H1 (cell line): ENCODE measurements at regions not wholly inside any gene's neighbourhood (a gene's known extent, or its start where the extent isn't known, plus 50 kb on each side); places are given as distances from the start of the nearest gene placed in this dataset.

Experiments
- CTCF ChIA-PET: fragments of 300-600 bp; sonication (Branson Sonifier 250); formaldehyde crosslinking; loops from one replicate; lab custom pipeline; 2021; ENCODE audit not compliant: partially characterized antibody; lab: Charles Lee
- POLR2A ChIA-PET: fragments of 300-600 bp; sonication (Branson Sonifier 250); formaldehyde crosslinking; loops from one replicate; lab custom pipeline; 2021; ENCODE audit warnings: inconsistent platforms; ENCODE audit not compliant: partially characterized antibody; lab: Charles Lee
- DNase-seq, 2 experiments: peaks; one replicate each; pipeline versions ENCODE4 v3.0.0 to v3.0.0-alpha.2; 2010 to 2022; ENCODE audit warnings: low spot score in 2 of 2, low read depth in 1 of 2, mixed read lengths in 1 of 2
- FAIRE-seq: peaks from 2 replicates; lab custom pipeline; 2011; peaks lifted over from hg19 to GRCh38; lab: Jason Lieb, UNC
- H2AFZ ChIP-seq: 2 replicates; pipeline ENCODE4 v1.8.1; 2012; ENCODE audit warnings: low read length, inconsistent platforms
- H2AK5ac ChIP-seq: 2 replicates; pipeline ENCODE4 v1.6.1; 2013; ENCODE audit warnings: low read depth, low read length
- H2BK120ac ChIP-seq: replicated peaks from 2 replicates; pipeline ENCODE3; 2013; ENCODE audit warnings: low read depth, low read length, inconsistent platforms
- H2BK12ac ChIP-seq: 2 replicates; pipeline ENCODE4 v1.6.1; 2013; ENCODE audit warnings: low read depth, low read length
- H2BK15ac ChIP-seq: 2 replicates; pipeline ENCODE4 v1.6.1; 2013; ENCODE audit warnings: low read length
- H2BK20ac ChIP-seq: 2 replicates; pipeline ENCODE4 v1.6.1; 2013; ENCODE audit warnings: low read length
- H2BK5ac ChIP-seq: 2 replicates; pipeline ENCODE4 v1.6.1; 2013; ENCODE audit warnings: low read depth, low read length
- H3K14ac ChIP-seq: 2 replicates; pipeline ENCODE4 v1.6.1; 2013; ENCODE audit warnings: inconsistent platforms; ENCODE audit not compliant: insufficient read length
- H3K18ac ChIP-seq: 2 replicates; pipeline ENCODE4 v1.6.1; 2013; ENCODE audit warnings: low read length; ENCODE audit errors: extremely low read depth
- H3K23ac ChIP-seq: 2 replicates; pipeline ENCODE4 v1.6.1; 2013; ENCODE audit warnings: inconsistent platforms; ENCODE audit not compliant: insufficient read length
- H3K23me2 ChIP-seq: 2 replicates; pipeline ENCODE4 v1.6.1; 2013; ENCODE audit warnings: low read depth, low read length
- H3K27ac ChIP-seq: 2 replicates; pipeline ENCODE4 v1.6.1; 2011; ENCODE audit warnings: low read depth, low read length, inconsistent platforms
- H3K27me3 ChIP-seq, 4 experiments: replicated peaks in 1 of 4; 1 replicate in 1 of 4; 2 replicates in 3 of 4; pipeline versions ENCODE4 v1.6.1 to v1.8.1; 2011 to 2013; ENCODE audit warnings: low read length in 3 of 4, mild to moderate bottlenecking in 3 of 4, inconsistent platforms in 2 of 4, mixed read lengths in 2 of 4, moderate library complexity in 1 of 4; ENCODE audit not compliant: control insufficient read depth in 3 of 4, insufficient read depth in 3 of 4; ENCODE audit errors: extremely low read depth in 1 of 4
- H3K36me3 ChIP-seq, 4 experiments: 2 replicates each; pipeline versions ENCODE4 v1.6.1 to v1.8.1; 2011 to 2013; ENCODE audit warnings: mild to moderate bottlenecking in 4 of 4, low read length in 3 of 4, moderate library complexity in 2 of 4, control low read depth in 1 of 4, inconsistent platforms in 1 of 4; ENCODE audit not compliant: insufficient read depth in 4 of 4, control insufficient read depth in 2 of 4
- H3K4ac ChIP-seq: replicated peaks from 2 replicates; pipeline ENCODE3; 2013; ENCODE audit warnings: low read length, low read depth, mixed read lengths, inconsistent platforms; ENCODE audit not compliant: insufficient read length
- H3K4me1 ChIP-seq, 4 experiments: replicated peaks in 1 of 4; 1 replicate in 1 of 4; 2 replicates in 3 of 4; pipeline versions ENCODE4 v1.6.1 to v1.8.1; 2011 to 2013; ENCODE audit warnings: low read length in 3 of 4, inconsistent platforms in 2 of 4, mixed read lengths in 1 of 4; ENCODE audit not compliant: insufficient read depth in 4 of 4, control insufficient read depth in 3 of 4
- H3K4me2 ChIP-seq, 2 experiments: 2 replicates each; pipeline versions ENCODE4 v1.6.1 to v1.8.1; 2011 to 2013; ENCODE audit warnings: low read depth in 2 of 2, low read length in 2 of 2, control low read depth in 1 of 2, inconsistent platforms in 1 of 2, mild to moderate bottlenecking in 1 of 2; ENCODE audit not compliant: insufficient read depth in 1 of 2
- H3K4me3 ChIP-seq, 4 experiments: fragments of 200-600, 300-600 bp in 1 of 4; sonication (generic), shearing (Covaris generic), sonication (Bioruptor Twin) in 1 of 4; 2 replicates each; pipeline versions ENCODE4 v1.5.1 to v1.8.1; 2011 to 2016; ENCODE audit warnings: low read length in 4 of 4, low read depth in 3 of 4, control low read depth in 2 of 4, inconsistent platforms in 2 of 4, mild to moderate bottlenecking in 2 of 4, mixed read lengths in 1 of 4, moderate library complexity in 1 of 4; ENCODE audit not compliant: insufficient read depth in 2 of 4; ENCODE audit errors: extremely low read depth in 1 of 4
- H3K56ac ChIP-seq: replicated peaks from 2 replicates; pipeline ENCODE3; 2013; ENCODE audit warnings: low read depth, mild to moderate bottlenecking, mixed read lengths, low read length, inconsistent platforms; ENCODE audit not compliant: insufficient read length
- H3K79me1 ChIP-seq: 2 replicates; pipeline ENCODE4 v1.6.1; 2013; ENCODE audit warnings: low read depth, low read length, control low read depth
- H3K79me2 ChIP-seq, 2 experiments: 2 replicates each; pipeline versions ENCODE4 v1.6.1 to v1.8.1; 2012 to 2013; ENCODE audit warnings: low read length in 2 of 2, mild to moderate bottlenecking in 2 of 2, inconsistent platforms in 1 of 2; ENCODE audit not compliant: insufficient read depth in 2 of 2, control insufficient read depth in 1 of 2
- H3K9ac ChIP-seq, 4 experiments: replicated peaks in 1 of 4; 1 replicate in 1 of 4; 2 replicates in 3 of 4; pipeline versions ENCODE4 v1.6.1 to v1.8.1; 2011 to 2013; ENCODE audit warnings: low read depth in 3 of 4, low read length in 3 of 4, control low read depth in 2 of 4, mild to moderate bottlenecking in 2 of 4, moderate library complexity in 2 of 4, inconsistent platforms in 1 of 4; ENCODE audit errors: extremely low read depth in 1 of 4
- H3K9me3 ChIP-seq, 2 experiments: 2 replicates each; pipeline versions ENCODE4 v1.6.1 to v1.8.1; 2012 to 2013; ENCODE audit warnings: mild to moderate bottlenecking in 2 of 2, moderate library complexity in 2 of 2, control low read depth in 1 of 2, inconsistent platforms in 1 of 2, low read depth in 1 of 2, low read length in 1 of 2, mixed read lengths in 1 of 2; ENCODE audit not compliant: insufficient read depth in 2 of 2
- H4K20me1 ChIP-seq, 2 experiments: replicated peaks in 1 of 2; 2 replicates each; pipeline versions ENCODE3 to v1.8.1; 2011 to 2013; ENCODE audit warnings: inconsistent platforms in 2 of 2, low read length in 2 of 2, mild to moderate bottlenecking in 1 of 2; ENCODE audit not compliant: insufficient read depth in 2 of 2, control insufficient read depth in 1 of 2
- H4K5ac ChIP-seq: 2 replicates; pipeline ENCODE4 v1.6.1; 2013; ENCODE audit warnings: low read length, low read depth, mixed read lengths, inconsistent platforms; ENCODE audit not compliant: insufficient read length
- H4K8ac ChIP-seq: 2 replicates; pipeline ENCODE4 v1.8.0; 2013; ENCODE audit warnings: mild to moderate bottlenecking, moderate library complexity, low read length, inconsistent platforms; ENCODE audit not compliant: insufficient read depth; ENCODE audit errors: extremely low read depth
- H4K91ac ChIP-seq: replicated peaks from 2 replicates; pipeline ENCODE3; 2013; ENCODE audit warnings: low read length, mixed read lengths, inconsistent platforms; ENCODE audit not compliant: insufficient read length
- BACH1 ChIP-seq: IDR thresholded peaks from 2 replicates; pipeline ENCODE4 v1.6.1; 2012; ENCODE audit warnings: low read length, improper control_type of control experiment
- BRCA1 ChIP-seq: IDR thresholded peaks from 2 replicates; pipeline ENCODE4 v1.6.1; 2012; ENCODE audit warnings: low read depth, low read length, improper control_type of control experiment
- CHD2 ChIP-seq: IDR thresholded peaks from 2 replicates; pipeline ENCODE4 v1.6.1; 2012; ENCODE audit warnings: low read length, improper control_type of control experiment
- CTBP2 ChIP-seq: IDR thresholded peaks from 2 replicates; pipeline ENCODE4 v1.7.0; 2011; ENCODE audit warnings: borderline replicate concordance, mild to moderate bottlenecking, moderate library complexity, mixed read lengths, low read length; ENCODE audit not compliant: insufficient read depth, insufficient read length
- EZH2 ChIP-seq: fragments of 200-600 bp; sonication (generic); IDR thresholded peaks from 2 replicates; pipeline ENCODE4 v1.7.1; 2012; ENCODE audit warnings: low read depth, mild to moderate bottlenecking, moderate library complexity, low read length, inconsistent platforms; ENCODE audit not compliant: severe bottlenecking
- JUND ChIP-seq: IDR thresholded peaks from 2 replicates; pipeline ENCODE4 v1.6.1; 2011; ENCODE audit warnings: mild to moderate bottlenecking, improper control_type of control experiment, low read length
- NRF1 ChIP-seq: IDR thresholded peaks from 2 replicates; pipeline ENCODE4 v1.6.1; 2011; ENCODE audit warnings: mild to moderate bottlenecking, low read depth, low read length, improper control_type of control experiment
- SIX5 ChIP-seq: IDR thresholded peaks from 2 replicates; pipeline ENCODE4 v1.6.1; 2011; ENCODE audit warnings: mild to moderate bottlenecking, low read depth, low read length
- SRF ChIP-seq: IDR thresholded peaks from 2 replicates; pipeline ENCODE4 v1.6.1; 2011; ENCODE audit warnings: mild to moderate bottlenecking, low read depth, low read length, moderate library complexity
- YY1 ChIP-seq: IDR thresholded peaks from 2 replicates; pipeline ENCODE4 v1.6.1; 2011; ENCODE audit warnings: low read depth, mild to moderate bottlenecking, low read length
- WGBS, 2 experiments: shearing (Covaris generic) in 1 of 2; methylation state at CpG; one replicate each; pipeline versions ENCODE4 v1.1.6 to v1.1.7; 2013 to 2015; ENCODE audit warnings: low lambda C conversion rate in 2 of 2, mixed read lengths in 2 of 2, inconsistent platforms in 1 of 2, low coverage in 1 of 2, missing lambda C conversion rate in 1 of 2; ENCODE audit not compliant: insufficient replicate concordance in 2 of 2, insufficient coverage in 1 of 2, insufficient read length in 1 of 2; ENCODE audit errors: extremely low coverage in 1 of 2, missing lambda C conversion rate in 1 of 2; 5-methylcytosine and 5-hydroxymethylcytosine counted together

GRCh38 chrX:69253821-69254220, 88.6 kb upstream of the PJA1 start:
- H3K9me3 ChIP-seq: no peaks in the 10 kb centered on the region
- H3K4me2 ChIP-seq: no peak overlapping the region
- no peak overlapping the region for H4K5ac ChIP-seq
- no peak overlapping the region for H2AFZ ChIP-seq
- no peak overlapping the region for H3K4me3 ChIP-seq
- WGBS, 2 experiments: 89% methylated on average over 1 of the region's 1 CpG; no CpG with 5 or more reads in 1 of the 2 experiments
- no peak overlapping the region for H2BK5ac ChIP-seq
- no peak overlapping the region for H4K91ac ChIP-seq
- no peaks in the 10 kb centered on the region for H3K79me2 ChIP-seq
- H3K79me1 ChIP-seq: no peaks in the 10 kb centered on the region
- H3K23ac ChIP-seq: no peak overlapping the region
- no peaks in the 10 kb centered on the region; a peak in 1 of 7 replicates for H3K4me1 ChIP-seq
- H3K36me3 ChIP-seq: no peaks in the 10 kb centered on the region
- H2BK120ac ChIP-seq: no peak overlapping the region
- no peak overlapping the region for H3K56ac ChIP-seq
- peaks cover 0 to 7% (median 4%) of the 10 kb centered on the region in 4 experiments; a peak in 4 of 7 replicates for H3K27me3 ChIP-seq
- ChIA-PET CTCF (interaction anchor here (0.6 kb wide), 2 partner anchors 26 to 36 kb away, joined by 3 to 5 read pairs; no protein-coding TSS in a partner anchor), POLR2A (no interaction called here)
- DNase-seq (no peak), FAIRE-seq (no peak)
- H2BK12ac ChIP-seq: no peak overlapping the region
- no peak overlapping the region for H2BK20ac ChIP-seq
- H3K9ac ChIP-seq: no peak overlapping the region
- H3K4ac ChIP-seq: no peak overlapping the region
- no peak overlapping the region for H3K18ac ChIP-seq
- no peaks in the 10 kb centered on the region for H3K23me2 ChIP-seq
- H2BK15ac ChIP-seq: no peak overlapping the region
- no peaks in the 10 kb centered on the region for H4K20me1 ChIP-seq
- no peak overlapping the region for H3K27ac ChIP-seq
- no peak overlapping the region for H4K8ac ChIP-seq
- H3K14ac ChIP-seq: no peak overlapping the region
- H2AK5ac ChIP-seq: no peak overlapping the region
- no peak for TF ChIP-seq BACH1
- no peak for TF ChIP-seq SIX5
- TF ChIP-seq CHD2: no peak
- no peak for TF ChIP-seq EZH2
- no peak for TF ChIP-seq BRCA1
- TF ChIP-seq YY1: no peak
- TF ChIP-seq SRF: no peak
- no peak for TF ChIP-seq JUND
- TF ChIP-seq NRF1: no peak
- no peak for TF ChIP-seq CTBP2
